Mucosa of gallbladder (tissue), 1 donor: ENCODE measurements at regions not wholly inside any gene's neighbourhood (a gene's known extent, or its start where the extent isn't known, plus 50 kb on each side); places are given as distances from the start of the nearest gene placed in this dataset.

Experiments used
- DNase-seq: peaks from one replicate; pipeline ENCODE4 v3.0.0-alpha.2; 2020; ENCODE audit warnings: low spot score
- donor health status: DM: no; HTN: no; CAD: no.

DNA sequence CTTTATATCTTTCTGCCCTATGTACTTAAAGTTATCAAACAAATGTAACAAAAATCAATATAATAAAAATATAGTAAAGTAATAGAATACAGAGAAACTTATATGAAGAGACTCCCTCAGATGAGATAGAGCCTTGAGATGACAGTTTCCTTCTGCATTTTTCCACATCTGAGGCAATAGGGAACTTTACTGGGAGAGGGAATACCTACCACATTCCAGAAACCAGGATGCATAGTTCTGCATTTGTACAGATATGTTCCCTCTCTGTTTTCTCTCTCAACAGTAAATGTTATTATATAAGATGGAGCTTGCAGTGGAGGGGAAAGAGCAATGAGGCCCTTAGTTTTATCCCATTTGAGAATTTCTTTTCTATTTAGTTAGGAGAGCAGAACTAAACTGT, 109.6 kb upstream of the KCNN2 start:
- no peak for DNase-seq

- no peak for DNase-seq
These were observed 106.6 kb upstream of the KCNN2 start for GRCh38 chr5:114255260-114255659.

- no peak for DNase-seq
These were observed 99.9 kb upstream of the KCNN2 start for GRCh38 chr5:114261989-114262388.

- DNase-seq, result no peak
These were observed 96.3 kb upstream of the KCNN2 start for GRCh38 chr5:114265432-114266060.

DNA sequence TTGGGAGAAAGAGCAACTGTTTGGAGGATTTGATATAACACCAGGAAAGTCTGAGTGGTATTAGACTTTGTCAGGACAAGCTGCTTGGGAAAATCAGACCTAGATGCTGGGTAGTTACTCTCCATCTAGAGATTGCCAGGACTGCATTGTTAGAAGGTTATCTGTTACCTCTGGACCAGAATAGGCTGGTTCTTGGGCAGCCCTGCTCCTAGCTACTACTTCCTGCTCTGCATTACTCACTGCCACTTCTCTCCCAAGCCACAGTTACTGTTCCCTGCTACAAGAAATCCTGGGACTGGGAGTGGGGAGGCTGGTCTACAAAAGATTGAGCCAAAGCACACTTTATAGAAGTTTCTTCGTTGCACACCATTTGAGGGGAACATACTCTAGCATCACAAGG, 95.5 kb upstream of the KCNN2 start:
- no peak for DNase-seq

GRCh38 chr5:114296191-114296590, 65.7 kb upstream of the KCNN2 start:
- no peak for DNase-seq

- DNase-seq, result no peak
These were observed 64.0 kb upstream of the KCNN2 start for GRCh38 chr5:114297915-114298314.

DNA sequence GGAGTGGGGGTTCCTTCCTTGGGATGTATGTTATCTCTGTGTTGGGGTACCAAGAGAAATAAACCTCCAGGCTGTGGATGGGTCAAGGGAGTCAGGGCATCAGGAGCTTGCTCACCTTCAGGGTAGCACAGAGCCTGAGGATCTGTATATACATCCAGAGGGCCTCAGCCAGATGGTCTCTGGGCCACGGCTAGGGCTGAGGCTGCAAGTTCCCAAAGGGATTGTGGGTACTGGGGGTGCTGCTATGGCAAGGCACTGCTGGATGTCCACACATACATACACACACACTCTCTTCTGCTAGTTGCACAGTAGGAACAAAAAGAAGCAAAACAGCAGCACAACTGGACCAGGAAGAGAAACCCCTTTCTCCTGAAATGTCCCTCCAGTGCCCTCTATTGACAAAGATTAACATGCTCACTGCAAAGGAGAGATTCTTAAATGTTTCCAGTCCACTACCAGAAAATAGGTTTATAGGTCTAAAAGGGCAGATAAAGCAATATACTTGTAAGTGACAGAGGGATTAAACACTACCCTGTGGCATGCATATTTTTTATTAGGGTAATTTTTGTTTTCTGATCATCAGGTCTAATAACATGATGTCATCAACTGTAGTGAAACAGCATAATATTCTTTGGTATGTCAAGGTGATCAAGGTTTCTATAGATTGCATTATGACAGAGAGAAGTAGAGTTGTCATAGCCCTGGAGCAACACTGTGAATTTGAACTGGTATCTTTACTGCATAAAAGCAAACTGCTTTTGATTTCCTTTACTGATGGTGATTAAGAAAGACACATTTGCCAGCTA, 56.3 kb upstream of the KCNN2 start:
- DNase-seq, result no peak

GRCh38 chr5:114308017-114308416, 53.9 kb upstream of the KCNN2 start:
- no peak for DNase-seq

- no peak for DNase-seq
These were observed 53.4 kb upstream of the KCNN2 start for GRCh38 chr5:114308508-114308907.

DNA sequence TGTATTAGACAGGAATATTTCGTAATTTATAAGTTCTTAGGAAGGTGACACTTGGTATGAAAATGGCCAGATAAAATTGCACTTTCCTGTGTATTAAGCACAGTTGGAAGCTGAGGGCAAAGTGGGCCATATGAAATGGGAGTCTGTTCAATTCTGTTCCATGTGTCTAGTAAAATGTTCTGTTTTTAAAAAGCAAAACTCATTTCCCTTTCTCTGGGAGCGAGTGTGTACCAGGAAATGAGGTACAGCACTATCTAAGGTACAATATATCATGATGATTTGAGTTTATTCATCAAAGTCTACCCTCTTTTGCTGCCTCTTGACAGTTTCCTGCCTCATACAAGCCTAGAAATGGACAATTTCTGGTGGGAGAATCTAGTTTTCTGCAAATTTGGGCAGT, 51.2 kb upstream of the KCNN2 start:
- no peak for DNase-seq

GRCh38 chr5:114311281-114311680, 50.6 kb upstream of the KCNN2 start:
- DNase-seq, result no peak

DNA sequence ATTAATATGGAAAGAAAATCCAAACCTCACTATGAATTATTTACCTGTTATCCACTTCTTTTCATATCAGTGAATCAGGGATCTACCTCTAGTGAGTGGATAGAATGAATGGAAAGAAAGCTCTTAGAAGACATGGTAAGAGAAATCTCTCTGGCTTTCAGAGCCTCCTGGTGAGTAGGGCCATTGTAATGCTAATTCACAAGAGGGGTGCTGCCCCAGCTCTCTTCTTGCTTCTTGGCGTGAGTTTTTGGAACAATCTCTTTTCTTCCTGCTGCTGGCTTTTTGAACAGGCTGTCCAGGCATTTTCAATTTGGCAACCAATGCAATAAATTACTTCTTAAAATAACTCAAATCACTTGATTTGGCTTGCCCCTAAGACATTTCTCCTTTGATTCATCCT, 49.9 kb upstream of the KCNN2 start:
- DNase-seq, result no peak
